ENCODE measurements at regions not wholly inside any gene's neighbourhood (a gene's known extent, or its start where the extent isn't known, plus 50 kb on each side); places are given as distances from the start of the nearest gene placed in this dataset.
"Not testable (repeated sequence)": the region's sequence is repeated elsewhere in the genome, so short reads cannot be mapped to it uniquely, and the experiment has no call there.

DNA sequence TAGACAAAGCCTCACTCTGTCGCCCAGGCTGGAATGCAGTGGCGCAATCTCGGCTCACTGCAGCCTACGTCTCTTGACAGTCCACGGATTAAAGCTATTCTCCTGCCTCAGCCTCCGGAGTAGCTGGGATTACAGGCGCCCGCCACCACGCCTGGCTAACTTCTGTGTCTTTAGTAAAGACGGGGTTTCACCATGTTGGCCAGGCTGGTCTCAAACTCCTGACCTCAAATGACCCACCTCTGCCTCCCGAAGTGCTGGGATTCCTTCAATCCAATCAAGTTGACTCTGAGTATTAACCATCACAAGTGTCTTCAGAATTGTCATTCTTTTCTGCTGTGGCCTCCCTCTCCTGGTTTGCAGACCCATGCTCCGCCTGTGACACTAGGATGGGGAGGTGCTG lies 61.9 kb downstream of the GOLGA8T start:
- not testable (repeated sequence) for TF ChIP-seq POLR2A, EP300 (IDR thresholded peaks at IDR 0.05)
- TF ChIP-seq, protein P1, sequence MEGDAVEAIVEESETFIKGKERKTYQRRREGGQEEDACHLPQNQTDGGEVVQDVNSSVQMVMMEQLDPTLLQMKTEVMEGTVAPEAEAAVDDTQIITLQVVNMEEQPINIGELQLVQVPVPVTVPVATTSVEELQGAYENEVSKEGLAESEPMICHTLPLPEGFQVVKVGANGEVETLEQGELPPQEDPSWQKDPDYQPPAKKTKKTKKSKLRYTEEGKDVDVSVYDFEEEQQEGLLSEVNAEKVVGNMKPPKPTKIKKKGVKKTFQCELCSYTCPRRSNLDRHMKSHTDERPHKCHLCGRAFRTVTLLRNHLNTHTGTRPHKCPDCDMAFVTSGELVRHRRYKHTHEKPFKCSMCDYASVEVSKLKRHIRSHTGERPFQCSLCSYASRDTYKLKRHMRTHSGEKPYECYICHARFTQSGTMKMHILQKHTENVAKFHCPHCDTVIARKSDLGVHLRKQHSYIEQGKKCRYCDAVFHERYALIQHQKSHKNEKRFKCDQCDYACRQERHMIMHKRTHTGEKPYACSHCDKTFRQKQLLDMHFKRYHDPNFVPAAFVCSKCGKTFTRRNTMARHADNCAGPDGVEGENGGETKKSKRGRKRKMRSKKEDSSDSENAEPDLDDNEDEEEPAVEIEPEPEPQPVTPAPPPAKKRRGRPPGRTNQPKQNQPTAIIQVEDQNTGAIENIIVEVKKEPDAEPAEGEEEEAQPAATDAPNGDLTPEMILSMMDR (IDR thresholded peaks at IDR 0.05) = not testable (repeated sequence)

All from ovary (tissue), 3 donors.